ENCODE measurements at regions not wholly inside any gene's neighbourhood (a gene's known extent, or its start where the extent isn't known, plus 50 kb on each side); places are given as distances from the start of the nearest gene placed in this dataset.
"Not testable (repeated sequence)": the region's sequence is repeated elsewhere in the genome, so short reads cannot be mapped to it uniquely, and the experiment has no call there.

- Mint-ChIP-seq H3K4me1 (no peaks in the 10 kb centered on the region), H3K4me3 (no peak overlapping the region), H3K9me3 (peaks cover 9% of the 10 kb centered on the region), H3K36me3 (peaks cover 23% of the 10 kb centered on the region), H3K27me3 (ENCODE audit: low read depth) (no peaks in the 10 kb centered on the region), H3K27ac (no peak overlapping the region)
- no peak for TF ChIP-seq CTCF (IDR thresholded peaks at IDR 0.05; ENCODE audit: unreplicated experiment)
- no peak for DNase-seq (ENCODE audit: low spot score in 2 of 2, unreplicated experiment in 2 of 2)
Observed at GRCh38 chr10:65620404-65621048, 1305.3 kb upstream of the LRRTM3 start.

DNA sequence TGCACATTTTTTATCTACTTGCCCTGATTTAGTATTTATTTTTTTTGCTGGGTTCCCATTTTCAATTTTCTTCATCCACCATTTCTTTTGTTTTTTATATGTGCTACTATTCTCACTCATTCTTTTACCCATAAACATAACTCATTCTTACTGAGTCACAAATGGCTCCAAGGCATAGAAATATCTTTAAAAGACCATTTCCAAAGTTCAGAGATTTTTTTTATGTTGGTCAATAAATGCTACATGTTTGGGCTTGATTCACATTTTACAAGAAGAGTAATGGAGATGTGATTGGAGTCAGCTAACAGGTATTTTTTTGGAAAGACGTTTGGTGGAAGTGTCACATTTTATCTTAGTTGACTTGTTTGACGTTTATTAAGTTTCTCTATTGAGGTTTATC is 1303.2 kb upstream of the LRRTM3 start:
- Mint-ChIP-seq H3K36me3 (peaks cover 15% of the 10 kb centered on the region), H3K4me3 (no peak overlapping the region), H3K27ac (no peak overlapping the region), H3K4me1 (no peaks in the 10 kb centered on the region), H3K27me3 (ENCODE audit: low read depth) (no peaks in the 10 kb centered on the region), H3K9me3 (peaks cover 5% of the 10 kb centered on the region)
- DNase-seq (ENCODE audit: low spot score in 2 of 2, unreplicated experiment in 2 of 2) = no peak
- TF ChIP-seq CTCF (IDR thresholded peaks at IDR 0.05; ENCODE audit: unreplicated experiment) = no peak

DNA sequence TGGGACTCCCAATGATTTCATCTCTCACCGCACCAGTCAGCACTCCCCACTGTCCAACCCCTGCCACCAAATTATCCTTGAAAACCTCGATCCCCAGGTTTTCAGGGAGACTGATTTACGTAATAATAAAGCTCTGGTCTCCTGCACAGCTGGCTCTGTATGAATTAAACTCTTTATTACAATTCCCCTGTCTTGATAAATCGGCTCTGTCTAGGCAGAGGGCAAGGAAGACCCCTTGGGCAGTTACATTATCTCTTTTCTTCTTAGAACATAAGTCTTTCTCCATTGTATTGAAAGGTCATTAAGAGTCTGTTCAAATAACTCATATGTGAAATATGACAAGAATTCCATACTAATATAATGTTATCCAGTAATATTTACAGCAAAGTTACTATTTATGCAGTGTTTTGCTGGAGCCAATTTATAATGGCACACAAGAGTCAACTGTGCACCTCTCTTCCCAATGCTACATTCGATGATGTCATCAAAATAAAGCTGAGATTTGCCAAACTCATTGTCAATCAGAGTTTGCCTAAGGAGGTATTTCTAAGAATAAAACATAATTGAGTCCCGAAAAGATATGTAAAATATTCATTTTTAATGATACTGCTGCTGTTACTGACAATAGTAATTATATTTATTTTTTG is 1297.2 kb upstream of the LRRTM3 start:
- Mint-ChIP-seq H3K4me3 (no peak overlapping the region), H3K27ac (no peak overlapping the region), H3K27me3 (ENCODE audit: low read depth) (no peaks in the 10 kb centered on the region), H3K4me1 (no peaks in the 10 kb centered on the region), H3K36me3 (peaks cover 16% of the 10 kb centered on the region), H3K9me3 (peaks cover 20% of the 10 kb centered on the region)
- no peak for DNase-seq (ENCODE audit: low spot score in 2 of 2, unreplicated experiment in 2 of 2)
- TF ChIP-seq CTCF (IDR thresholded peaks at IDR 0.05; ENCODE audit: unreplicated experiment) = no peak

DNA sequence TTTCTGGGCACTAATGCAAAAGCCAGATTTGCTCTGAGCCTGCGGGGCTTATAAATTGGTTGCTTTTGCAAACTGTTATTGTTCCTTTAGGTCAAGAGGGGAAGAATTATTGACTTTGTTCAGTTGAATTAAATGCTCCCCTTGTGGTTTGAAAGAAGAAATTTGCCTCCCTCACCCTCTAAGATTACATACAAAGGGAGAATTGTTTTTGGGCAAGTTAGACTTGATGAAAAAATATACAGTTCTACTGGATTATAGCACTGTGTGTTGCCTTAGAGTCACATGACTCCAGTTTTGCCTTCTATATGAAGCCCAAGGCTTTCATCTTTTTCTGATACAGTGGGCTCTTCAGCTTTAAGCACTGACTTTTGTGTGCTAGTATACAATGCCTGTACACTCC is 1265.8 kb upstream of the LRRTM3 start:
- TF ChIP-seq CTCF (IDR thresholded peaks at IDR 0.05; ENCODE audit: unreplicated experiment) = no peak
- Mint-ChIP-seq H3K9me3 (peaks cover 45% of the 10 kb centered on the region), H3K27me3 (ENCODE audit: low read depth) (no peaks in the 10 kb centered on the region), H3K27ac (no peak overlapping the region), H3K36me3 (peaks cover 12% of the 10 kb centered on the region), H3K4me1 (no peaks in the 10 kb centered on the region), H3K4me3 (no peak overlapping the region)
- no peak for DNase-seq (ENCODE audit: low spot score in 2 of 2, unreplicated experiment in 2 of 2)

DNA sequence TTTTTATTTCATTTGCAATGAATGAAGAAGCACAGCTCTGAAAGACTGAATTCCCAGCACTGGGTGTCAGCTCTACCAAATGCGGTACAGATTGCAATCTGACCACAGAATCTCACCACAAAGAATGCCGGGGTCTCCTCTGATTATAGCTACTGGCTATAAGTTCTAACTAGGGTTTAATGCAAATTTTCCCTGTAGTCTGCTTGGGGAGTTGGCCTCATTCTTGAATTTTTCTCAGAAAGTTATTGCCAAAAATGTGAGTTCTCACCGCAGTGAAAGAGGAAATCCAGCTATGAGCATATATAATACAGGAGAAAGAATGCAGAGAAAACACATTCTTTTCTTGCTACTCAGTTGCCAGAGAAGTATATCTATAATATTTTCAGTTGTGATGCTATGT is 1255.7 kb upstream of the LRRTM3 start:
- Mint-ChIP-seq H3K4me3 (no peak overlapping the region), H3K9me3 (peaks cover 21% of the 10 kb centered on the region), H3K36me3 (peaks cover 20% of the 10 kb centered on the region), H3K27ac (no peak overlapping the region), H3K27me3 (ENCODE audit: low read depth) (no peaks in the 10 kb centered on the region), H3K4me1 (no peaks in the 10 kb centered on the region)
- no peak for TF ChIP-seq CTCF (IDR thresholded peaks at IDR 0.05; ENCODE audit: unreplicated experiment)
- no peak for DNase-seq (ENCODE audit: low spot score in 2 of 2, unreplicated experiment in 2 of 2)

- Mint-ChIP-seq H3K36me3 (peaks cover 19% of the 10 kb centered on the region), H3K9me3 (peaks cover 19% of the 10 kb centered on the region)
- not testable (repeated sequence) for H3K27ac Mint-ChIP-seq; H3K27me3 Mint-ChIP-seq (ENCODE audit: low read depth); H3K4me3 Mint-ChIP-seq; DNase-seq (ENCODE audit: low spot score in 2 of 2, unreplicated experiment in 2 of 2); H3K4me1 Mint-ChIP-seq
Observed at GRCh38 chr10:65670596-65670995, 1255.2 kb upstream of the LRRTM3 start.

Data from mesothelial cell of epicardium (in vitro differentiated cells).